ENCODE measurements at regions not wholly inside any gene's neighbourhood (a gene's known extent, or its start where the extent isn't known, plus 50 kb on each side); places are given as distances from the start of the nearest gene placed in this dataset.

GRCh38 chr10:44043646-44044375 is 341.1 kb downstream of the CXCL12 start:
- 82 to 89% methylated on average over 10 to 13 of the region's 14 CpGs for WGBS, 2 donors
- no peaks in the 10 kb centered on the region for H3K36me3 ChIP-seq
- peak in 1 of 2 donors; percentile 48 for DNase-seq
- peaks cover 0 to 18% (median 4%) of the 10 kb centered on the region in 4 donors for H3K4me1 ChIP-seq
- no peak overlapping the region for H3K4me3 ChIP-seq
- H3K27me3 ChIP-seq, result no peaks in the 10 kb centered on the region
- H3K9me3 ChIP-seq, result no peaks in the 10 kb centered on the region
- TF ChIP-seq POLR2A (IDR thresholded peaks at IDR 0.05) (no peak), CTCF (IDR thresholded peaks at IDR 0.05) (no peak), POLR2AphosphoS5 (IDR thresholded peaks at IDR 0.05) (no peak), EP300 (IDR thresholded peaks at IDR 0.05) (no peak)
- ATAC-seq (ENCODE audit: low FRiP score in 2 of 2), result peak in 1 of 2 donors; percentile 33
- no peak overlapping the region for H3K27ac ChIP-seq

GRCh38 chr10:44042926-44043602 is 341.8 kb downstream of the CXCL12 start:
- H3K4me3 ChIP-seq, result no peak overlapping the region
- TF ChIP-seq CTCF (IDR thresholded peaks at IDR 0.05) (no peak), POLR2AphosphoS5 (IDR thresholded peaks at IDR 0.05) (no peak), POLR2A (IDR thresholded peaks at IDR 0.05) (no peak), EP300 (IDR thresholded peaks at IDR 0.05) (no peak)
- H3K27me3 ChIP-seq, result no peaks in the 10 kb centered on the region
- peaks cover 0 to 18% (median 4%) of the 10 kb centered on the region in 4 donors for H3K4me1 ChIP-seq
- H3K27ac ChIP-seq, result no peak overlapping the region
- WGBS, 2 donors, result 71 to 75% methylated on average over 5 to 7 of the region's 9 CpGs
- H3K9me3 ChIP-seq, result no peaks in the 10 kb centered on the region
- no peaks in the 10 kb centered on the region for H3K36me3 ChIP-seq
- ATAC-seq (ENCODE audit: low FRiP score in 2 of 2), result peak in 1 of 2 donors; percentile 5
- DNase-seq, result no peak

GRCh38 chr10:44042075-44042770 is 342.7 kb downstream of the CXCL12 start:
- ATAC-seq (ENCODE audit: low FRiP score in 2 of 2) (peak in 1 of 2 donors; percentile 40), DNase-seq (no peak)
- no peak overlapping the region for H3K27ac ChIP-seq
- peaks cover 0 to 10% (median 3%) of the 10 kb centered on the region in 4 donors for H3K4me1 ChIP-seq
- no peaks in the 10 kb centered on the region for H3K9me3 ChIP-seq
- H3K36me3 ChIP-seq, result no peaks in the 10 kb centered on the region
- no peaks in the 10 kb centered on the region for H3K27me3 ChIP-seq
- H3K4me3 ChIP-seq, result no peak overlapping the region
- 87% methylated on average over 2 of the region's 2 CpGs; no CpG with 5 or more reads in 1 of the 2 donors for WGBS, 2 donors
- TF ChIP-seq POLR2A (IDR thresholded peaks at IDR 0.05) (no peak), POLR2AphosphoS5 (IDR thresholded peaks at IDR 0.05) (no peak), CTCF (IDR thresholded peaks at IDR 0.05) (no peak), EP300 (IDR thresholded peaks at IDR 0.05) (no peak)

DNA sequence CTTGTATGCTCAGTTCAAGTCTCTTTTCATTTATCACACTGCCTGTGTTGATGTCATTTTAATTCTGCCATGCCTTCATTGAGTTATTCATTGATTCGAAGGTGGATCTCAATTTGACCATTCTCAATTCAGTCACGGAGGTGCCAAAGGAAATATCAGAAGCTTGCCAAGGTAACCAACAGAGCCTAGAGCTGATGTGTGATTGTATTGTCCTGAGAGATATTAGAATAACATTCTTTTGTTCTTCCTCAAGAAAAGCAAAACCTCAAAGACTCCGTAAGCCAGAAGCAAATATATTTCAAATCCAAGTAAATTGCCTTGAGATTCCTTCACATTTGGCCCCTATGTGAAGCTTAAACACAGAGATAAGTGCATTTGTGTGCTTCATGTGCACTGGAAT is 345.3 kb downstream of the CXCL12 start:
- Histone ChIP-seq H3K27ac (no peak overlapping the region), H3K4me3 (no peak overlapping the region), H3K4me1 (no peaks in the 10 kb centered on the region), H3K9me3 (no peaks in the 10 kb centered on the region), H3K36me3 (no peaks in the 10 kb centered on the region), H3K27me3 (no peaks in the 10 kb centered on the region)
- 81% methylated on average over 3 of the region's 3 CpGs for WGBS, 2 donors
- ATAC-seq (ENCODE audit: low FRiP score in 2 of 2), result no peak
- TF ChIP-seq CTCF (IDR thresholded peaks at IDR 0.05), result no peak
- no peak for DNase-seq
